ENCODE measurements at regions not wholly inside any gene's neighbourhood (a gene's known extent, or its start where the extent isn't known, plus 50 kb on each side); places are given as distances from the start of the nearest gene placed in this dataset.
"Not testable (repeated sequence)": the region's sequence is repeated elsewhere in the genome, so short reads cannot be mapped to it uniquely, and the experiment has no call there.

- TF ChIP-seq, protein P1, sequence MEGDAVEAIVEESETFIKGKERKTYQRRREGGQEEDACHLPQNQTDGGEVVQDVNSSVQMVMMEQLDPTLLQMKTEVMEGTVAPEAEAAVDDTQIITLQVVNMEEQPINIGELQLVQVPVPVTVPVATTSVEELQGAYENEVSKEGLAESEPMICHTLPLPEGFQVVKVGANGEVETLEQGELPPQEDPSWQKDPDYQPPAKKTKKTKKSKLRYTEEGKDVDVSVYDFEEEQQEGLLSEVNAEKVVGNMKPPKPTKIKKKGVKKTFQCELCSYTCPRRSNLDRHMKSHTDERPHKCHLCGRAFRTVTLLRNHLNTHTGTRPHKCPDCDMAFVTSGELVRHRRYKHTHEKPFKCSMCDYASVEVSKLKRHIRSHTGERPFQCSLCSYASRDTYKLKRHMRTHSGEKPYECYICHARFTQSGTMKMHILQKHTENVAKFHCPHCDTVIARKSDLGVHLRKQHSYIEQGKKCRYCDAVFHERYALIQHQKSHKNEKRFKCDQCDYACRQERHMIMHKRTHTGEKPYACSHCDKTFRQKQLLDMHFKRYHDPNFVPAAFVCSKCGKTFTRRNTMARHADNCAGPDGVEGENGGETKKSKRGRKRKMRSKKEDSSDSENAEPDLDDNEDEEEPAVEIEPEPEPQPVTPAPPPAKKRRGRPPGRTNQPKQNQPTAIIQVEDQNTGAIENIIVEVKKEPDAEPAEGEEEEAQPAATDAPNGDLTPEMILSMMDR (IDR thresholded peaks at IDR 0.05; ENCODE audit: low read depth, low read length, missing control alignments) = no peak
- H3K4me3 ChIP-seq (ENCODE audit: low read depth, low read length) = no peak overlapping the region
- no peak for DNase-seq (ENCODE audit: low read depth)
Measured at GRCh38 chrX:140425712-140426395, 79.0 kb downstream of the SOX3 start.

- TF ChIP-seq, protein P1 (IDR thresholded peaks at IDR 0.05; ENCODE audit: low read depth, low read length, missing control alignments) = no peak
- no peak for DNase-seq (ENCODE audit: low read depth)
- H3K4me3 ChIP-seq (ENCODE audit: low read depth, low read length) = no peak overlapping the region
Measured at GRCh38 chrX:140422501-140422900, 82.4 kb downstream of the SOX3 start.

GRCh38 chrX:140402131-140402530 lies 102.7 kb downstream of the SOX3 start:
- not testable (repeated sequence) for H3K4me3 ChIP-seq (ENCODE audit: low read depth, low read length); DNase-seq (ENCODE audit: low read depth)

DNA sequence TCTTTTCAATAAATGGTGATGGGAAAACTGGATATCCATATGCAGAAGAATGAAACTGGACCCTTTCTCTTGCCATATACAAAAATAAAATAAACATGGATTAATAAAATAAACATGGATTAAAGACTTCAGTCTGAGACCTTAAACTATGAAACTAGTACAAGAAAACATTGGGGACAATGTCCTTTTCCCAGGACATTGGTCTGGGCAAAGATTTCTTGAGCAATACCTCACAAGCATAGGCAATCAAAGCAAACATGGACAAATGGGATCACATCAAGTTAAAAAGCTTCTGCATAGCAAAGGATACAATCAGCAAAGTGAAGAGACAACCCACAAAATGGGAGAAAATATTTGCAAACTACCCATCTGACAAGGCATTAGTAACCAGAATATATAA lies 108.5 kb downstream of the SOX3 start:
- not testable (repeated sequence) for DNase-seq (ENCODE audit: low read depth); H3K4me3 ChIP-seq (ENCODE audit: low read depth, low read length)

- TF ChIP-seq, protein P1 (IDR thresholded peaks at IDR 0.05; ENCODE audit: low read depth, low read length, missing control alignments) = no peak
- no peak for DNase-seq (ENCODE audit: low read depth)
- H3K4me3 ChIP-seq (ENCODE audit: low read depth, low read length) = no peak overlapping the region
Measured at GRCh38 chrX:140393507-140393906, 111.4 kb downstream of the SOX3 start.

- no peak for DNase-seq (ENCODE audit: low read depth)
- H3K4me3 ChIP-seq (ENCODE audit: low read depth, low read length) = no peak overlapping the region
- TF ChIP-seq, protein P1 (IDR thresholded peaks at IDR 0.05; ENCODE audit: low read depth, low read length, missing control alignments) = no peak
Measured at GRCh38 chrX:140391313-140391712, 113.6 kb downstream of the SOX3 start.

DNA sequence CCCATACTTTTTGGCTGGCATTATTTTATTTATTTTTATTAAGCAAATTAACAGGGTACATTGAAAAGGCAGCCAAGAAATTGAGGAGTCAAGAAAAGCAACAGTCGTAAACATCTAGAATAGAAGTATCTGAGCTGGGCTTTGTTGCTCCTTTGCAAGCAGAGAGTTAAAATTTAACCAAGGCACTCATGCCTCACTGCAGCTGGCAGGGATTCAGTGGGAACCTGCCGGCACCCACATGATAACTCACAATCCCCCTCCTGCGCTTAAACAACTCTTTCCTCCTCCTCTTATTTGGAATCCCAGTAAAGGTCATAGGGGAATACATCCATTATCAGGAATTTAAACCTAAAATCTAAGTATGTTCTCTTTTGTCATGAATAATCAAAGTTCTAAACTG lies 115.5 kb downstream of the SOX3 start:
- no peak overlapping the region for H3K4me3 ChIP-seq (ENCODE audit: low read depth, low read length)
- TF ChIP-seq, protein P1 (IDR thresholded peaks at IDR 0.05; ENCODE audit: low read depth, low read length, missing control alignments) = no peak
- no peak for DNase-seq (ENCODE audit: low read depth)

DNA sequence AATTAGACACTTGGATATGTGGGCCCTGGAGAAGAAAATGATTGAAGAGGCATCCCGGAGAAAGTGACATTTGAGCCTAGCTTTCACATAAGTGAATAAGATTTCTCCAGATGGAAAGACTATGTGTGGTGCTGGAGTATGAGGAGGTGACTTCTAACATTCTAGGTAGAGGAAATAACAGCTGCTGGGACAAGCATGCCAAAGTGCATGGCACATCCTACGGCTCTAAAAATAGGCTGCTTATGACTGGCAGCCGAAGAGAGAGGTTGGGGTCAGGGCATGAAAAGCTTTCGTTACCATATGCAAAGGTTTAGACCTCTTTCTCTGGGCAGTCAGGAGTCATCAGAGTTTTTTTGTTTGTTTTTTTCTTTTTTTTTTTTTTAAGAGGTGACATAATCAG lies 142.0 kb downstream of the SOX3 start:
- no peak overlapping the region for H3K4me3 ChIP-seq (ENCODE audit: low read depth, low read length)
- DNase-seq (ENCODE audit: low read depth) = no peak
- TF ChIP-seq, protein P1 (IDR thresholded peaks at IDR 0.05; ENCODE audit: low read depth, low read length, missing control alignments) = no peak
